ENCODE measurements at regions not wholly inside any gene's neighbourhood (a gene's known extent, or its start where the extent isn't known, plus 50 kb on each side); places are given as distances from the start of the nearest gene placed in this dataset.
"Not testable (repeated sequence)": the region's sequence is repeated elsewhere in the genome, so short reads cannot be mapped to it uniquely, and the experiment has no call there.

DNA sequence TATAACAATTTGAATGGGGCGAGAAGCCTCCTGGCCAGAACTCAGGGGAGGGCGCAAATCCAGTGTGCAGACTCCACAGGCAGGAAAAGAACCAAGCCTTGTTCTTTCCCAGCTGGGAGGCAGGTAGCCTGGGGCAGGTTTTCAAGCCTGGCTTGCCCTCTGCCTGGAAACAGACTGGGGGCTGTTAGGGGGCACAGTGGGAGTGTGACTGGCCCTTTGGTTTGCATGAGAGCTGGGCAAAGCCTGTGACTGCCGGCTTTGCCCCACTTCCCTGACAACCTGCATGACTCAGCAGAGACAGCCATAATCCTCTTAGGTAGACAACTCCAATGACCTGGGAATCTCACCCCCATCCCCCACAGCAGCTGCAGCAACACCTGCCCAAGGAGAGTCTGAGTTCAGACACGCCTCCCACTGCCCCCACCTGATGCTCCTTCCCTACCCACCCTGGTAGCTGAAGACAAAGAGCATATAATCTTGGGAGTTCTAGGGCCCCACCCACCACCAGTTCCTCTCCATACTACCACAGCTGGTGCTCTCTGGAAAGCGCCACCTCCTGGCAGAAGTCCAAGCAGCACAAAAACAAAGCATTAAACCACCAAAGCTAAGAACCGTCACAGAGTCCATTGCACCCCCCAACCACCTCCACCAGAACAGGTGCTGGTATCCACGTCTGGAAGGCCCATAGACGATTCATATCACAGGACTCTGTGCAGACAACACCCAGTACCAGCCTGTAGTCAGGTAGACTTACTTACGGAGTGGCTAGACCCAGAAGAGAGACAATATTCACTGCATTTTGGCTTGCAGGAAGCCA, 402.5 kb downstream of the STK39 start:
- Histone ChIP-seq H3K36me3 (ENCODE audit: control insufficient read depth, insufficient read depth, low read length) (no peaks in the 10 kb centered on the region), H3K9me3 (ENCODE audit: control insufficient read depth, insufficient read depth, low read length) (no peaks in the 10 kb centered on the region), H3K4me3 (ENCODE audit: low read length) (no peak overlapping the region), H3K27ac (ENCODE audit: low read length) (no peak overlapping the region), H3K27me3 (ENCODE audit: control insufficient read depth, insufficient read depth, low read length) (peaks cover 2% of the 10 kb centered on the region), H3K4me1 (ENCODE audit: control insufficient read depth, insufficient read depth, low read length) (no peaks in the 10 kb centered on the region)
- H3K27me3 Mint-ChIP-seq (ENCODE audit: low read depth in 2 of 2) = peaks cover 16 to 36% of the 10 kb centered on the region in 2 donors
- H3K36me3 Mint-ChIP-seq = no peaks in the 10 kb centered on the region
- 81% methylated on average over 9 of the region's 9 CpGs for WGBS (ENCODE audit: insufficient coverage)
- no peaks in the 10 kb centered on the region for H3K4me1 Mint-ChIP-seq
- no peaks in the 10 kb centered on the region for H3K9me3 Mint-ChIP-seq
- no peak for DNase-seq
- H3K27ac Mint-ChIP-seq = no peak overlapping the region
- ATAC-seq = no peak
- intact Hi-C loops (cut with micrococcal nuclease) = no loop called here
- H3K4me3 Mint-ChIP-seq = no peak overlapping the region
- TF ChIP-seq, protein P1, sequence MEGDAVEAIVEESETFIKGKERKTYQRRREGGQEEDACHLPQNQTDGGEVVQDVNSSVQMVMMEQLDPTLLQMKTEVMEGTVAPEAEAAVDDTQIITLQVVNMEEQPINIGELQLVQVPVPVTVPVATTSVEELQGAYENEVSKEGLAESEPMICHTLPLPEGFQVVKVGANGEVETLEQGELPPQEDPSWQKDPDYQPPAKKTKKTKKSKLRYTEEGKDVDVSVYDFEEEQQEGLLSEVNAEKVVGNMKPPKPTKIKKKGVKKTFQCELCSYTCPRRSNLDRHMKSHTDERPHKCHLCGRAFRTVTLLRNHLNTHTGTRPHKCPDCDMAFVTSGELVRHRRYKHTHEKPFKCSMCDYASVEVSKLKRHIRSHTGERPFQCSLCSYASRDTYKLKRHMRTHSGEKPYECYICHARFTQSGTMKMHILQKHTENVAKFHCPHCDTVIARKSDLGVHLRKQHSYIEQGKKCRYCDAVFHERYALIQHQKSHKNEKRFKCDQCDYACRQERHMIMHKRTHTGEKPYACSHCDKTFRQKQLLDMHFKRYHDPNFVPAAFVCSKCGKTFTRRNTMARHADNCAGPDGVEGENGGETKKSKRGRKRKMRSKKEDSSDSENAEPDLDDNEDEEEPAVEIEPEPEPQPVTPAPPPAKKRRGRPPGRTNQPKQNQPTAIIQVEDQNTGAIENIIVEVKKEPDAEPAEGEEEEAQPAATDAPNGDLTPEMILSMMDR (IDR thresholded peaks at IDR 0.05) = no peak

DNA sequence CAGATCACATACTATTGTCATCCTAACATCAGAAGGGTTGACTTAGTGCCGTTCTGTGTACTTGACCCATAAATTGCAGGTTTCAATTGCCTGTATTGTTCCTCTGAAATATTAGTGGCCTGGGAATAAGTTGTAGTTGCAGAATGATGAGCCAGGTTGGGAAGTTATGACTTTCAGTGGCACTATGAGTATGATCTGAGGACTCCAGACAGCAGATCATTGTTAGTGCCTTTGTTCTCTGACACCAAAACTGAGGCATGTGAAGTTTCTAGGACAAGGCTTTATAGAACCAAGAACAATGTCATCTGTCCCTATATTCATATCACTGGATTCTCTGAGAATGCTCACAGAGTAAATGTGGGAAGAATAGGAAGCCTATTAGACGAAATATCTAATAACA, 403.7 kb downstream of the STK39 start:
- TF ChIP-seq, protein P1 (IDR thresholded peaks at IDR 0.05) = no peak
- H3K4me1 ChIP-seq (ENCODE audit: control insufficient read depth, insufficient read depth, low read length) = no peaks in the 10 kb centered on the region
- intact Hi-C loops (cut with micrococcal nuclease) = no loop called here
- no peaks in the 10 kb centered on the region for H3K9me3 ChIP-seq (ENCODE audit: control insufficient read depth, insufficient read depth, low read length)
- no peak overlapping the region for H3K4me3 ChIP-seq (ENCODE audit: low read length)
- H3K27me3 Mint-ChIP-seq (ENCODE audit: low read depth in 2 of 2) = peaks cover 16 to 30% of the 10 kb centered on the region in 2 donors
- H3K4me1 Mint-ChIP-seq = no peaks in the 10 kb centered on the region
- H3K36me3 Mint-ChIP-seq = no peaks in the 10 kb centered on the region
- no peaks in the 10 kb centered on the region for H3K36me3 ChIP-seq (ENCODE audit: control insufficient read depth, insufficient read depth, low read length)
- no peak overlapping the region for H3K4me3 Mint-ChIP-seq
- 85% methylated on average over 2 of the region's 2 CpGs for WGBS (ENCODE audit: insufficient coverage)
- no peaks in the 10 kb centered on the region for H3K9me3 Mint-ChIP-seq
- no peak for ATAC-seq
- H3K27ac ChIP-seq (ENCODE audit: low read length) = no peak overlapping the region
- peaks cover 2% of the 10 kb centered on the region for H3K27me3 ChIP-seq (ENCODE audit: control insufficient read depth, insufficient read depth, low read length)
- no peak overlapping the region for H3K27ac Mint-ChIP-seq
- DNase-seq = no peak

DNA sequence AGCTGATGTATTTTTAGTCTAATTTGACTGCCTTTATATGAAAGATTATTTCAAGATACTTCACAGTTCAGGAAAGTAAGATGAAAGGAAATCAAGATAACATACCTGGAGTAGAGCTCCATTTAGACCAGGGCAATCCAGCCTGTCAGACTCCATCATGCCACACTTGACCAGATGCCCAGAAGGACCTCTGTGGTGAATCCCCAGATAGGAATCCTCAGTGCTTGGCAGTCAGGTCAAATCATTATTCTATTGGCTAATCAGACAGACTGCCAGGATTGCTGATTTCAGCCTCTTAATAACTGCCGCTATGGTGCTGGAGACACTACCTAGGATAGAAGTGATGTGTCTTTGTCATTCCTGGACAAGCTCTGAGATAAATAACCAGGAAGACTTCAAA, 404.2 kb downstream of the STK39 start:
- Mint-ChIP-seq H3K4me1 (no peaks in the 10 kb centered on the region), H3K4me3 (no peak overlapping the region), H3K36me3 (no peaks in the 10 kb centered on the region), H3K27ac (no peak overlapping the region), H3K27me3 (ENCODE audit: low read depth in 2 of 2) (peaks cover 16 to 28% of the 10 kb centered on the region in 2 donors), H3K9me3 (no peaks in the 10 kb centered on the region)
- DNase-seq (no peak), ATAC-seq (no peak)
- Histone ChIP-seq H3K4me1 (ENCODE audit: control insufficient read depth, insufficient read depth, low read length) (no peaks in the 10 kb centered on the region), H3K36me3 (ENCODE audit: control insufficient read depth, insufficient read depth, low read length) (no peaks in the 10 kb centered on the region), H3K27me3 (ENCODE audit: control insufficient read depth, insufficient read depth, low read length) (peaks cover 2% of the 10 kb centered on the region), H3K9me3 (ENCODE audit: control insufficient read depth, insufficient read depth, low read length) (no peaks in the 10 kb centered on the region), H3K27ac (ENCODE audit: low read length) (no peak overlapping the region), H3K4me3 (ENCODE audit: low read length) (no peak overlapping the region)
- intact Hi-C loops (cut with micrococcal nuclease) = no loop called here
- TF ChIP-seq, protein P1 (IDR thresholded peaks at IDR 0.05) = no peak
- WGBS (ENCODE audit: insufficient coverage) = 100% methylated on average over 1 of the region's 1 CpG

DNA sequence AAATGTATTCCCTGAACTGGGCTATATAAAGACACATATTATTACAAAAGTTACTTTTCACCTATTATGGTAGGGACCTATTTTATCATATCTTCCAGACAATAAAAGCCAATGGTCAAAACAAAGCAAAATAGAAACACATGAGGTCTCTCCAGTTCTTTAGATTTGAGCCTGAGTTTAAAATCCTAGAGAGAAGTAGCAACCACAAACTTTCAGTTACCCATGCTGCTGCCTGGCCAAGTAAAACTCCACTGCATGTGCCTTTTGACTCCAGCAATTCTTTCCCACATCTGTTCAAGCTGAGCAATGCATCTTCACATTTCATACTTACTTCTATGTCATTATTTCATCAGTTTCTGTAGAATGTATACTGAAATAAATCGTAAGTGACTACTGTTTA, 405.3 kb downstream of the STK39 start:
- intact Hi-C loops (cut with micrococcal nuclease) = no loop called here
- Mint-ChIP-seq H3K4me3 (no peak overlapping the region), H3K4me1 (no peaks in the 10 kb centered on the region), H3K9me3 (no peaks in the 10 kb centered on the region), H3K36me3 (no peaks in the 10 kb centered on the region), H3K27ac (no peak overlapping the region), H3K27me3 (ENCODE audit: low read depth in 2 of 2) (peaks cover 11 to 28% of the 10 kb centered on the region in 2 donors)
- WGBS (ENCODE audit: insufficient coverage) = no CpG with 5 or more reads among the region's 1 CpG
- DNase-seq = no peak
- Histone ChIP-seq H3K36me3 (ENCODE audit: control insufficient read depth, insufficient read depth, low read length) (no peaks in the 10 kb centered on the region), H3K9me3 (ENCODE audit: control insufficient read depth, insufficient read depth, low read length) (no peaks in the 10 kb centered on the region), H3K4me3 (ENCODE audit: low read length) (no peak overlapping the region), H3K4me1 (ENCODE audit: control insufficient read depth, insufficient read depth, low read length) (no peaks in the 10 kb centered on the region), H3K27me3 (ENCODE audit: control insufficient read depth, insufficient read depth, low read length) (peaks cover 2% of the 10 kb centered on the region), H3K27ac (ENCODE audit: low read length) (no peak overlapping the region)
- no peak for ATAC-seq
- TF ChIP-seq, protein P1 (IDR thresholded peaks at IDR 0.05) = no peak

DNA sequence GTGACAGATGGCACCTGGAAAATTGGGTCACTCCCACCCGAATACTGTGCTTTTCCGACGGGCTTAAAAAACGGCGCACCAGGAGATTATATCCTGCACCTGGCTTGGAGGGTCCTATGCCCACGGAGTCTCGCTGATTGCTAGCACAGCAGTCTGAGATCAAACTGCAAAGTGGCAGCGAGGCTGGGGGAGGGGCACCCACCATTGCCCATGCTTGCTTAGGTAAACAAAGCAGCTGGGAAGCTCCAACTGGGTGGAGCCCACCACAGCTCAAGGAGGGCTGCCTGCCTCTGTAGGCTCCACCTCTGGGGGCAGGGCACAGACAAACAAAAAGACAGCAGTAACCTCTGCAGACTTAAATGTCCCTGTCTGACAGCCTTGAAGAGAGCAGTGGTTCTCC, 412.1 kb downstream of the STK39 start:
- 84% methylated on average over 8 of the region's 8 CpGs for WGBS (ENCODE audit: insufficient coverage)
- H3K4me1 ChIP-seq (ENCODE audit: control insufficient read depth, insufficient read depth, low read length); H3K27me3 Mint-ChIP-seq (ENCODE audit: low read depth in 2 of 2); H3K4me3 ChIP-seq (ENCODE audit: low read length); H3K4me3 Mint-ChIP-seq; DNase-seq; ATAC-seq; H3K36me3 Mint-ChIP-seq; H3K9me3 Mint-ChIP-seq; intact Hi-C loops (cut with micrococcal nuclease); H3K27ac ChIP-seq (ENCODE audit: low read length); H3K9me3 ChIP-seq (ENCODE audit: control insufficient read depth, insufficient read depth, low read length); H3K4me1 Mint-ChIP-seq; H3K27ac Mint-ChIP-seq; H3K36me3 ChIP-seq (ENCODE audit: control insufficient read depth, insufficient read depth, low read length); H3K27me3 ChIP-seq (ENCODE audit: control insufficient read depth, insufficient read depth, low read length): not testable (repeated sequence)
